ENCODE measurements at regions not wholly inside any gene's neighbourhood (a gene's known extent, or its start where the extent isn't known, plus 50 kb on each side); places are given as distances from the start of the nearest gene placed in this dataset.
A peak's percentile ranks its signal among the peaks of the same experiment; 100 is the strongest.

DNA sequence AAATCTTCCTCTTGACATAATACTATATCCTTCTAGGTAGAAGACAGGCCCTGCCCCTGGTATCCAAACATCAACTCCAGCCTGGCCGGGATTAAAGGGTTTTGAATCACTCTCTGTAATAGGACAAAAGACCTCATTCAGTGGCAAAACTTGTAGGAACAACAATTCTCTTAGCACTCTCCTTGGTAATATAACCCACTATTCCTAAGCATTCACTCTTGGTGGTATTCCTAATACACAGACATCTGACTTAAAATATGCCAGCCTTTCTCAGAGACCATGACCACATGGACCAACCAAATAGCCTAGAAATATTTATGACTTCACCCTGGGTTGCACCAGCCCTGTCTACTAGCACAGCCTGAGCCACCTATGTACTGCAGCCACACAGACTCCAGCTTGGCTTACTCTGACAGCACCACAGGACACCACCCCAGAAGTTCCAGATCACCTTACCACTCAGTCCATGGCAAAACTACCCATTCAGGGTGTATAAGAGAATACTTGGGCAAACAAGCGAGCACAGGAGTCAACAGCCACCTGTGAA is 244.9 kb upstream of the NEBL start:
- Mint-ChIP-seq H3K36me3 (ENCODE audit: low read depth) (no peaks in the 10 kb centered on the region), H3K4me3 (ENCODE audit: unreplicated experiment) (no peak overlapping the region), H3K9me3 (ENCODE audit: low read depth) (no peaks in the 10 kb centered on the region), H3K4me1 (ENCODE audit: low read depth) (no peaks in the 10 kb centered on the region), H3K27ac (ENCODE audit: unreplicated experiment) (no peak overlapping the region), H3K27me3 (ENCODE audit: low read depth) (peaks cover 7% of the 10 kb centered on the region)
- TF ChIP-seq, protein P1, sequence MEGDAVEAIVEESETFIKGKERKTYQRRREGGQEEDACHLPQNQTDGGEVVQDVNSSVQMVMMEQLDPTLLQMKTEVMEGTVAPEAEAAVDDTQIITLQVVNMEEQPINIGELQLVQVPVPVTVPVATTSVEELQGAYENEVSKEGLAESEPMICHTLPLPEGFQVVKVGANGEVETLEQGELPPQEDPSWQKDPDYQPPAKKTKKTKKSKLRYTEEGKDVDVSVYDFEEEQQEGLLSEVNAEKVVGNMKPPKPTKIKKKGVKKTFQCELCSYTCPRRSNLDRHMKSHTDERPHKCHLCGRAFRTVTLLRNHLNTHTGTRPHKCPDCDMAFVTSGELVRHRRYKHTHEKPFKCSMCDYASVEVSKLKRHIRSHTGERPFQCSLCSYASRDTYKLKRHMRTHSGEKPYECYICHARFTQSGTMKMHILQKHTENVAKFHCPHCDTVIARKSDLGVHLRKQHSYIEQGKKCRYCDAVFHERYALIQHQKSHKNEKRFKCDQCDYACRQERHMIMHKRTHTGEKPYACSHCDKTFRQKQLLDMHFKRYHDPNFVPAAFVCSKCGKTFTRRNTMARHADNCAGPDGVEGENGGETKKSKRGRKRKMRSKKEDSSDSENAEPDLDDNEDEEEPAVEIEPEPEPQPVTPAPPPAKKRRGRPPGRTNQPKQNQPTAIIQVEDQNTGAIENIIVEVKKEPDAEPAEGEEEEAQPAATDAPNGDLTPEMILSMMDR (IDR thresholded peaks at IDR 0.05), result no peak
- no peak for DNase-seq (ENCODE audit: low spot score)

DNA sequence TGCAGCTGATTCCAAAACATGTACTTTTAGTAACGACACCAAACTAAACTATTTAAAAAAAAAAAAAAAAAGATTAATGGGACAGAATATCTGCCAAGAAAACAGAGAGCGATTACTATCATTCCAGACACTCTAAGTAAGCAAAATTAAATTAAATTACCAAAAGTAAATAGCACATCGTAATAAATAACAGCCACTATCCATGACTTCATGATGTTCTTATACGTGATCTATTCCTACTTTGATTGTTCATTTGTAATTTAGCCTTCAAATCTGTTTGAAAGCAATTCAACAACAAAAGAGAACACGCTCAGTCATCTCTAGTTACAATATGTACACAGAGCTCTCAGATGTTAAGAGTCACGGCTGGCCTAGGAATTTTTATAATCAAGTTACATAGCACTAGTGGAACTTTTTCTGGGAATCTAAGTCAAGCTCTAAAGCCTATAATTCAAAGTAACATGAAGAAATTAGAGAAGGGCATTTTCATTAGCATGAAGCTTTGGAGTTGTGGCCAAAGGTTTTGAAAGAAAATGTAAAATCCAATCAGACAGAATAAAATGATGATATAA is 241.7 kb upstream of the NEBL start:
- TF ChIP-seq, protein P1 (IDR thresholded peaks at IDR 0.05), result no peak
- Mint-ChIP-seq H3K9me3 (ENCODE audit: low read depth) (no peaks in the 10 kb centered on the region), H3K36me3 (ENCODE audit: low read depth) (no peaks in the 10 kb centered on the region), H3K4me3 (ENCODE audit: unreplicated experiment) (no peak overlapping the region), H3K4me1 (ENCODE audit: low read depth) (peaks cover 7% of the 10 kb centered on the region), H3K27ac (ENCODE audit: unreplicated experiment) (no peak overlapping the region), H3K27me3 (ENCODE audit: low read depth) (peaks cover 14% of the 10 kb centered on the region)
- no peak for DNase-seq (ENCODE audit: low spot score)

DNA sequence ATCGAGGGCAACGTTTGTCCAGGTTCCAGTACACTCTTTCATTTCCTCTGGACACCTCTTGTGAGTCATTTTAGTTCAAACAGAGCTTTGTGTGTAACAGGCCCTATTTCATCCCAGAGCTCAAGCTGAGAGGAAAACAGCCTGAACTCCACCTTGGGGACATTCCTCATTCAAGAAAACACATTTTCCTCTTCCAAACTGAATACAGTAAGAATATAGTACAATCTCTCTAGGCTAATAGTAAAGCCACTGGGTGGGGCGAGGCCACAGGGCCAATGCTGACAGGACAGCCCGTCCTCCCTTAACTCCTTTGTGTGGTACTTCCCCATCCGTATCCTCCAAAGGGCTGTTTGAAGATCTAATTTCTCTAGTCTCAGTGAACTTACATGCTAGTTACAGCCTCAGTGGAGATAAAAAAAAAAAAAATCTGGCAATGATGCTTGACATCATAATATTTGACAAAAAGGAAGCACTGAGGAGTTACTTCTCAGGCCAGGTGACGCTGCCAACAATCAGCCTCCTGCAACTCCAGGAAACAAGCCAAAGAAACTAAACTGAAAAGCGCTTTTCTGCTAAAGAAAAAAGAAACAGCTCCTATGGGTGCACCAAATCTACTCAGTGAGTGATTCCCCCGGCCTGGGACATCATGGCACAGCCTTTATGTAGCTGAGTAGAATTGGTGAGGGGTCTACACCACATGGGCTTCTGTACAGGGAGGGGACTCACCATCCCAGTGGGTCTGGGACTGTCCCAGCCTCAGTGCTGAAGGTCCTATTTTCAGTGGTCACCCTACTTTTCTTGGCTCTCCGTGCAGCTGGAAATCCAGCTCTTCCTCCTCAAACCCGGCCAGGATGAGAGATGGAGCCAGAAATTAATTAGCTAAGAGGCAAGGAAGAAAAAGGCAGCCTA is 238.2 kb upstream of the NEBL start:
- peaks cover 7% of the 10 kb centered on the region for H3K4me1 Mint-ChIP-seq (ENCODE audit: low read depth)
- H3K9me3 Mint-ChIP-seq (ENCODE audit: low read depth), result no peaks in the 10 kb centered on the region
- DNase-seq (ENCODE audit: low spot score), result no peak
- H3K27ac Mint-ChIP-seq (ENCODE audit: unreplicated experiment), result peak overlapping the region; percentile 56
- TF ChIP-seq, protein P1 (IDR thresholded peaks at IDR 0.05), result no peak
- no peak overlapping the region for H3K4me3 Mint-ChIP-seq (ENCODE audit: unreplicated experiment)
- H3K27me3 Mint-ChIP-seq (ENCODE audit: low read depth), result peaks cover 16% of the 10 kb centered on the region
- H3K36me3 Mint-ChIP-seq (ENCODE audit: low read depth), result no peaks in the 10 kb centered on the region

DNA sequence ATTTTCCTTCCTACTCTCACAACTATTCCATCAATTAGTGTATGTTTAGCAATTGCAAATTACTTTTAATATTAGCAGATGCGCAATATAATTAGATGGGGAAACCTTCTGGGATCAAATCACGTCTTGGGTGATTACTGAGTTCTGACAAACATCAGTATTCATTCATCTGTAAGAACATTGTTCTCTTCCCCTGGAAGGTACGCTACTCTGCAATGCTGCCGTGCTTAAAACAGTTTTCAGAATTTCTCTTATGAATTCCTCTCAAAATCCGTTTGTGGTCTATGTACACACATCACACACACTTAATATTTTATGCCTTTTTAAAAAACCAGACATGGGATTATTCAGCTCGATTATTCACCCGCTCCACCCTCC is 237.5 kb upstream of the NEBL start:
- TF ChIP-seq, protein P1 (IDR thresholded peaks at IDR 0.05), result no peak
- no peaks in the 10 kb centered on the region for H3K36me3 Mint-ChIP-seq (ENCODE audit: low read depth)
- no peak overlapping the region for H3K4me3 Mint-ChIP-seq (ENCODE audit: unreplicated experiment)
- DNase-seq (ENCODE audit: low spot score), result no peak
- peaks cover 18% of the 10 kb centered on the region for H3K27me3 Mint-ChIP-seq (ENCODE audit: low read depth)
- no peaks in the 10 kb centered on the region for H3K9me3 Mint-ChIP-seq (ENCODE audit: low read depth)
- peaks cover 7% of the 10 kb centered on the region for H3K4me1 Mint-ChIP-seq (ENCODE audit: low read depth)
- H3K27ac Mint-ChIP-seq (ENCODE audit: unreplicated experiment), result no peak overlapping the region

DNA sequence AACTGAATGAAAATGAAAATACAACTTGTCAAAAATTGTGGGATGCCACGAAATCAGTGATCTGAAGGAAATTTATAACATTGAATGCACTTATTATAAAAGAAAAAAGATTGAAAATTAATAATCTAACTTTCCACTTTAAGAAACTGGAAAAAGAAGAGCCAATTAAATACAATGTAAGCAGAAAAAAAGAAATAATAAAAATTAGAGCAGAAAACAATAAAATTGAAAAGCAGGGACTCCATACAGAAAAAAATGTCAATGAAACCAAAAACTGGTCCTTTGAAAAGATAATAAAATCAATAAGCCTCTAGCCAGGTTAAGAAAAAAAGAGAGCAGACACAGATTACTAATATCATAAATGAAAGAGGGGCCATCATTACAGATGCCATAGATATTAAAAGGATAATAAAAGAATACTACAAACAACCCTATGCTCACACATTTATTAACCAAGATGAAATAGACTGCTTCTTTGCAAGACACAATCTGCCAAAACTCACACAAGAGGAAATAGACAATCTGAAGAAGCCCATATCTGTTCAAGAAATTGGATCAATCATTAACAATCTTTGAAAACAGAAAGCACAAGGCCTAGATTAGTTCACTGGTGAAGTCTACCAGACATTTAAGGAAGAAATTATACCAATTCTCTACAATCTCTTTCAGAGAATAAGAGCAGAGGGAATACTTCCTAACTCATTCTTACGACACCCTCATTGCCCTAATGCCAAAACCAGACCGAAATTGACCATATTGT is 233.8 kb upstream of the NEBL start:
- no peaks in the 10 kb centered on the region for H3K36me3 Mint-ChIP-seq (ENCODE audit: low read depth)
- H3K27me3 Mint-ChIP-seq (ENCODE audit: low read depth), result peaks cover 20% of the 10 kb centered on the region
- H3K27ac Mint-ChIP-seq (ENCODE audit: unreplicated experiment), result no peak overlapping the region
- H3K4me1 Mint-ChIP-seq (ENCODE audit: low read depth), result peaks cover 7% of the 10 kb centered on the region
- TF ChIP-seq, protein P1 (IDR thresholded peaks at IDR 0.05), result no peak
- no peak for DNase-seq (ENCODE audit: low spot score)
- H3K4me3 Mint-ChIP-seq (ENCODE audit: unreplicated experiment), result no peak overlapping the region
- H3K9me3 Mint-ChIP-seq (ENCODE audit: low read depth), result peaks cover 4% of the 10 kb centered on the region
